A549 (cell line): ENCODE measurements at regions not wholly inside any gene's neighbourhood (a gene's known extent, or its start where the extent isn't known, plus 50 kb on each side); places are given as distances from the start of the nearest gene placed in this dataset.

ENCODE experiments used
- BHLHE40 ChIP-seq: IDR thresholded peaks from 2 replicates; pipeline ENCODE4 v1.6.1; 2012; ENCODE audit warnings: low read depth, low read length, inconsistent platforms
- CBX2 ChIP-seq: fragments of 200-600 bp; sonication (generic); IDR thresholded peaks from 2 replicates; pipeline ENCODE4 v1.6.1; 2016; ENCODE audit warnings: low read depth, mild to moderate bottlenecking, borderline replicate concordance
- EP300 ChIP-seq, 2 experiments: fragments of >200 bp; sonication (Bioruptor Twin); formaldehyde crosslinking; IDR thresholded peaks; 2 replicates in 1 of 2; 3 replicates in 1 of 2; pipeline ENCODE4 v1.6.1; 2016 to 2017
- MAX ChIP-seq: IDR thresholded peaks from 2 replicates; pipeline ENCODE4 v1.6.1; 2012
- POLR2A ChIP-seq: IDR thresholded peaks from 2 replicates; pipeline ENCODE4 v1.6.1; 2012; ENCODE audit warnings: mild to moderate bottlenecking, low read length
- RAD21 ChIP-seq, 2 experiments: fragments of >200 bp in 1 of 2; sonication (Bioruptor Twin) in 1 of 2; formaldehyde crosslinking in 1 of 2; IDR thresholded peaks in 1 of 2; conservative IDR thresholded peaks in 1 of 2; 2 replicates in 1 of 2; 3 replicates in 1 of 2; pipeline ENCODE4 v1.6.1; 2012 to 2018; ENCODE audit warnings: inconsistent platforms in 1 of 2
- SMC3 ChIP-seq: fragments of >200 bp; sonication (Bioruptor Twin); formaldehyde crosslinking; IDR thresholded peaks from 3 replicates; pipeline ENCODE4 v1.6.1; 2018; ENCODE audit warnings: inconsistent platforms
- SREBF2 ChIP-seq: fragments of 450-650 bp; IDR thresholded peaks from 2 replicates; pipeline ENCODE4 v1.6.1; 2014; ENCODE audit warnings: mild to moderate bottlenecking, moderate library complexity
- TF ChIP-seq, protein P1 (sequence below): fragments of >200 bp; sonication (Bioruptor Twin); formaldehyde crosslinking; IDR thresholded peaks from 3 replicates; pipeline ENCODE4 v1.5.1; 2016
- TF ChIP-seq, protein P2 (sequence below): fragments of 200-600 bp; sonication (generic); IDR thresholded peaks from 2 replicates; pipeline ENCODE4 v1.6.1; 2016; ENCODE audit warnings: antibody characterized with exemption, mild to moderate bottlenecking, moderate library complexity

- TF ChIP-seq, protein P1, sequence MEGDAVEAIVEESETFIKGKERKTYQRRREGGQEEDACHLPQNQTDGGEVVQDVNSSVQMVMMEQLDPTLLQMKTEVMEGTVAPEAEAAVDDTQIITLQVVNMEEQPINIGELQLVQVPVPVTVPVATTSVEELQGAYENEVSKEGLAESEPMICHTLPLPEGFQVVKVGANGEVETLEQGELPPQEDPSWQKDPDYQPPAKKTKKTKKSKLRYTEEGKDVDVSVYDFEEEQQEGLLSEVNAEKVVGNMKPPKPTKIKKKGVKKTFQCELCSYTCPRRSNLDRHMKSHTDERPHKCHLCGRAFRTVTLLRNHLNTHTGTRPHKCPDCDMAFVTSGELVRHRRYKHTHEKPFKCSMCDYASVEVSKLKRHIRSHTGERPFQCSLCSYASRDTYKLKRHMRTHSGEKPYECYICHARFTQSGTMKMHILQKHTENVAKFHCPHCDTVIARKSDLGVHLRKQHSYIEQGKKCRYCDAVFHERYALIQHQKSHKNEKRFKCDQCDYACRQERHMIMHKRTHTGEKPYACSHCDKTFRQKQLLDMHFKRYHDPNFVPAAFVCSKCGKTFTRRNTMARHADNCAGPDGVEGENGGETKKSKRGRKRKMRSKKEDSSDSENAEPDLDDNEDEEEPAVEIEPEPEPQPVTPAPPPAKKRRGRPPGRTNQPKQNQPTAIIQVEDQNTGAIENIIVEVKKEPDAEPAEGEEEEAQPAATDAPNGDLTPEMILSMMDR, result no peak
- TF ChIP-seq SREBF2 (no peak), POLR2A (no peak), SMC3 (no peak), BHLHE40 (no peak), CBX2 (no peak), RAD21 (conservative IDR thresholded peaks at IDR 0.05 in 1 of 2, IDR thresholded peaks at IDR 0.05 in 1 of 2) (no peak), EP300 (IDR thresholded peaks at IDR 0.05) (no peak), MAX (no peak)
- TF ChIP-seq, protein P2, sequence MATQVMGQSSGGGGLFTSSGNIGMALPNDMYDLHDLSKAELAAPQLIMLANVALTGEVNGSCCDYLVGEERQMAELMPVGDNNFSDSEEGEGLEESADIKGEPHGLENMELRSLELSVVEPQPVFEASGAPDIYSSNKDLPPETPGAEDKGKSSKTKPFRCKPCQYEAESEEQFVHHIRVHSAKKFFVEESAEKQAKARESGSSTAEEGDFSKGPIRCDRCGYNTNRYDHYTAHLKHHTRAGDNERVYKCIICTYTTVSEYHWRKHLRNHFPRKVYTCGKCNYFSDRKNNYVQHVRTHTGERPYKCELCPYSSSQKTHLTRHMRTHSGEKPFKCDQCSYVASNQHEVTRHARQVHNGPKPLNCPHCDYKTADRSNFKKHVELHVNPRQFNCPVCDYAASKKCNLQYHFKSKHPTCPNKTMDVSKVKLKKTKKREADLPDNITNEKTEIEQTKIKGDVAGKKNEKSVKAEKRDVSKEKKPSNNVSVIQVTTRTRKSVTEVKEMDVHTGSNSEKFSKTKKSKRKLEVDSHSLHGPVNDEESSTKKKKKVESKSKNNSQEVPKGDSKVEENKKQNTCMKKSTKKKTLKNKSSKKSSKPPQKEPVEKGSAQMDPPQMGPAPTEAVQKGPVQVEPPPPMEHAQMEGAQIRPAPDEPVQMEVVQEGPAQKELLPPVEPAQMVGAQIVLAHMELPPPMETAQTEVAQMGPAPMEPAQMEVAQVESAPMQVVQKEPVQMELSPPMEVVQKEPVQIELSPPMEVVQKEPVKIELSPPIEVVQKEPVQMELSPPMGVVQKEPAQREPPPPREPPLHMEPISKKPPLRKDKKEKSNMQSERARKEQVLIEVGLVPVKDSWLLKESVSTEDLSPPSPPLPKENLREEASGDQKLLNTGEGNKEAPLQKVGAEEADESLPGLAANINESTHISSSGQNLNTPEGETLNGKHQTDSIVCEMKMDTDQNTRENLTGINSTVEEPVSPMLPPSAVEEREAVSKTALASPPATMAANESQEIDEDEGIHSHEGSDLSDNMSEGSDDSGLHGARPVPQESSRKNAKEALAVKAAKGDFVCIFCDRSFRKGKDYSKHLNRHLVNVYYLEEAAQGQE, result no peak
Measured at GRCh38 chr3:101972430-101973162, 123.3 kb downstream of the NFKBIZ start.
